Hepatocyte (in vitro differentiated cells): ENCODE measurements at regions not wholly inside any gene's neighbourhood (a gene's known extent, or its start where the extent isn't known, plus 50 kb on each side); places are given as distances from the start of the nearest gene placed in this dataset.

Source experiments
- DNase-seq: peaks from one replicate; pipeline ENCODE4 v3.0.0-alpha.2; 2016; ENCODE audit warnings: low spot score
- H2AFZ ChIP-seq: fragments of 200-600 bp; sonication (generic); 2 replicates; pipeline ENCODE4 v1.6.0; 2016; ENCODE audit warnings: antibody characterized with exemption, mild to moderate bottlenecking
- H3K27ac ChIP-seq: fragments of 200-600 bp; sonication (generic); 2 replicates; pipeline ENCODE4 v1.5.1; 2016; ENCODE audit warnings: mild to moderate bottlenecking
- H3K27me3 ChIP-seq: fragments of 200-600 bp; sonication (generic); 2 replicates; pipeline ENCODE4 v1.6.1; 2016
- H3K36me3 ChIP-seq: fragments of 200-600 bp; sonication (generic); replicated peaks from 2 replicates; pipeline ENCODE4 v1.5.1; 2016; ENCODE audit warnings: low read depth; ENCODE audit not compliant: insufficient read depth
- H3K4me1 ChIP-seq: fragments of 200-600 bp; sonication (generic); 2 replicates; pipeline ENCODE4 v1.5.1; 2016; ENCODE audit warnings: mild to moderate bottlenecking, moderate library complexity; ENCODE audit not compliant: insufficient read depth
- H3K4me2 ChIP-seq: fragments of 200-600 bp; sonication (generic); 2 replicates; pipeline ENCODE4 v1.6.0; 2016
- H3K4me3 ChIP-seq: fragments of 200-600 bp; sonication (generic); 2 replicates; pipeline ENCODE4 v1.5.1; 2016; ENCODE audit warnings: mild to moderate bottlenecking
- H3K79me2 ChIP-seq: fragments of 200-600 bp; sonication (generic); 2 replicates; pipeline ENCODE4 v1.6.0; 2017; ENCODE audit warnings: mild to moderate bottlenecking
- H3K9me2 ChIP-seq: fragments of 200-600 bp; sonication (generic); replicated peaks from 2 replicates; pipeline ENCODE4 v1.6.0; 2017; ENCODE audit warnings: mild to moderate bottlenecking; ENCODE audit not compliant: insufficient read depth
- H3K9me3 ChIP-seq: fragments of 200-600 bp; sonication (generic); 2 replicates; pipeline ENCODE4 v1.5.1; 2016; ENCODE audit warnings: low read depth, mild to moderate bottlenecking
- H4K20me1 ChIP-seq: fragments of 200-600 bp; sonication (generic); 2 replicates; pipeline ENCODE4 v1.6.0; 2016; ENCODE audit warnings: mild to moderate bottlenecking; ENCODE audit not compliant: insufficient read depth, poor library complexity, severe bottlenecking
- EZH2 ChIP-seq: fragments of 200-600 bp; sonication (generic); IDR thresholded peaks from 2 replicates; pipeline ENCODE4 v1.6.1; 2016; ENCODE audit warnings: antibody characterized with exemption, mild to moderate bottlenecking, borderline replicate concordance
- EZH2phosphoT487 ChIP-seq: fragments of 200-600 bp; sonication (generic); IDR thresholded peaks from one replicate; pipeline ENCODE4 v1.6.1; 2018; ENCODE audit warnings: antibody characterized with exemption, mild to moderate bottlenecking, low read depth, moderate library complexity; ENCODE audit not compliant: unreplicated experiment, severe bottlenecking
- WGBS: methylation state at CpG from one replicate; pipeline ENCODE4 v1.1.6; 2016; ENCODE audit warnings: low lambda C conversion rate; ENCODE audit errors: missing lambda C conversion rate; 5-methylcytosine and 5-hydroxymethylcytosine counted together
- TF ChIP-seq, protein P1 (sequence below): fragments of 200-600 bp; sonication (generic); IDR thresholded peaks from 2 replicates; pipeline ENCODE4 v1.5.1; 2016; ENCODE audit warnings: antibody characterized with exemption, mild to moderate bottlenecking; ENCODE audit not compliant: poor library complexity

DNA sequence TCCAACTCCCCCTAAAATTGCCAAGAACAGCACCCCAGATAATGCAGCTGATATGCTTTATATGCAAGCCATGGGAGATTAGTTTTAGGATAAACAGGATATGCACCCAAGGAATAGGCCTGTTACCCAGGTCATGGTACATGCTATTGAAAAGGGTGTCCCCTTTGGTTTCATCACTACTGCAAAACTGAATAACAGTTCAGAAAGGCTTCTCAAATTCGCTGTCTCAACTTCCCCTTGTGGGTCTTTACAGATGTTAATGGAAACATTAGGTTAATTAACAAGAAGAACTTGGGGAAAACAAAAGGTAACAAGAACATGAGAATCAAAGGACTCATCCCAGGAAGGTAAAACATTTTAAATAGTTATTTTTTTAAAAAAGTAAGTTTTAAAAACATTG lies 318.7 kb downstream of the PRR32 start:
- 16% methylated on average over 1 of the region's 1 CpG for WGBS
- H3K9me3 ChIP-seq = no peaks in the 10 kb centered on the region
- no peak for TF ChIP-seq EZH2phosphoT487
- TF ChIP-seq, protein P1, sequence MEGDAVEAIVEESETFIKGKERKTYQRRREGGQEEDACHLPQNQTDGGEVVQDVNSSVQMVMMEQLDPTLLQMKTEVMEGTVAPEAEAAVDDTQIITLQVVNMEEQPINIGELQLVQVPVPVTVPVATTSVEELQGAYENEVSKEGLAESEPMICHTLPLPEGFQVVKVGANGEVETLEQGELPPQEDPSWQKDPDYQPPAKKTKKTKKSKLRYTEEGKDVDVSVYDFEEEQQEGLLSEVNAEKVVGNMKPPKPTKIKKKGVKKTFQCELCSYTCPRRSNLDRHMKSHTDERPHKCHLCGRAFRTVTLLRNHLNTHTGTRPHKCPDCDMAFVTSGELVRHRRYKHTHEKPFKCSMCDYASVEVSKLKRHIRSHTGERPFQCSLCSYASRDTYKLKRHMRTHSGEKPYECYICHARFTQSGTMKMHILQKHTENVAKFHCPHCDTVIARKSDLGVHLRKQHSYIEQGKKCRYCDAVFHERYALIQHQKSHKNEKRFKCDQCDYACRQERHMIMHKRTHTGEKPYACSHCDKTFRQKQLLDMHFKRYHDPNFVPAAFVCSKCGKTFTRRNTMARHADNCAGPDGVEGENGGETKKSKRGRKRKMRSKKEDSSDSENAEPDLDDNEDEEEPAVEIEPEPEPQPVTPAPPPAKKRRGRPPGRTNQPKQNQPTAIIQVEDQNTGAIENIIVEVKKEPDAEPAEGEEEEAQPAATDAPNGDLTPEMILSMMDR = no peak
- TF ChIP-seq EZH2 = no peak

DNA sequence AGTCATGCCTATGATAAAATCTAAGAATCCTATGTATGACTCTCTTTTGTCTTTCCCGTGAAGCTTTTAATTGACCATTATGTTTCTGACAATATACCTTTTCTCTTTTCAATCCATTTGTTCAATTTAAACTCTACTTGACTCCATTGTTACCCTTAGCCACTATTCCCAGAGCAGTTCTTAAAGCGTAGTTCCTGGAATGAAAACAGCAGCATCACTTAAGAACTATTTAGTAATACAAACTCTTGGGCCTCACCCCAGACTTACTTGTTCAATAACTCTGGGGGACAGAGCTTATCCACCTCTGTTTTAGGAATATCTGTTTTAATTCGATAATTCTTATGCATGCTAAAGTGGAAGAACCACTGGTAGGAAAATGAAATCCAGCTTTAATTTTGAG lies 358.4 kb downstream of the PRR32 start:
- TF ChIP-seq EZH2 (no peak), EZH2phosphoT487 (no peak)
- TF ChIP-seq, protein P1 = no peak
- H3K79me2 ChIP-seq = no peaks in the 10 kb centered on the region
- H3K4me2 ChIP-seq = no peak overlapping the region
- no peaks in the 10 kb centered on the region for H3K9me3 ChIP-seq
- no peaks in the 10 kb centered on the region for H3K36me3 ChIP-seq
- H3K4me3 ChIP-seq = no peak overlapping the region
- no peak overlapping the region for H3K27ac ChIP-seq
- 79% methylated on average over 3 of the region's 3 CpGs for WGBS
- no peaks in the 10 kb centered on the region for H4K20me1 ChIP-seq
- H3K9me2 ChIP-seq = no peaks in the 10 kb centered on the region
- DNase-seq = no peak
- no peak overlapping the region for H2AFZ ChIP-seq
- no peaks in the 10 kb centered on the region for H3K27me3 ChIP-seq
- H3K4me1 ChIP-seq = no peaks in the 10 kb centered on the region

More for the DNA sequence above, 318.7 kb downstream of the PRR32 start:
- no peaks in the 10 kb centered on the region for H3K36me3 ChIP-seq
- no peaks in the 10 kb centered on the region for H3K4me1 ChIP-seq
- no peaks in the 10 kb centered on the region for H3K9me2 ChIP-seq
- no peak overlapping the region for H3K27ac ChIP-seq
- no peak overlapping the region for H3K4me2 ChIP-seq
- H3K4me3 ChIP-seq = no peak overlapping the region
- no peak overlapping the region for H2AFZ ChIP-seq
- no peaks in the 10 kb centered on the region for H3K79me2 ChIP-seq
- H4K20me1 ChIP-seq = no peaks in the 10 kb centered on the region
- no peak for DNase-seq
- H3K27me3 ChIP-seq = no peaks in the 10 kb centered on the region

DNA sequence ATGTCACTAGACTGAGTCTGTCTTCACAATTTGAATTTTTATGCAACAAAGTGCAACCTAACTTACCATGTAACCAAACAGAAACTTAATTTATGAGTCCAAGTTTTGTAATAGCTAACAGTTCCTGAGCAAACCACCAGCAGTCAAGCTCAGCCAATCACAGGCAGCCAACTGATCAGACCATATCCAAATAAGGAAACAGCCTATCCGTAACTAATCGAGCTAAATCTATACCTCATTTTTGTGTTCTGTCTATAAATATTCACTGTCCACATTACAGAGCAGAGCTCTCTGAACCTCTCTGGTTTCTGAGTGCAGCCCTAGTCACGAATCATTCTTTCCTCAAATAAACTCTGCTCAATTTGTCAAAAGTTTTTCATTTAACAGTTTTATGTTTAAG lies 367.6 kb downstream of the PRR32 start:
- Histone ChIP-seq H3K9me2 (no peaks in the 10 kb centered on the region), H3K36me3 (no peaks in the 10 kb centered on the region), H3K4me3 (no peak overlapping the region), H3K9me3 (no peaks in the 10 kb centered on the region), H4K20me1 (no peaks in the 10 kb centered on the region), H2AFZ (no peak overlapping the region), H3K27me3 (no peaks in the 10 kb centered on the region), H3K27ac (no peak overlapping the region), H3K79me2 (no peaks in the 10 kb centered on the region), H3K4me1 (no peaks in the 10 kb centered on the region), H3K4me2 (no peak overlapping the region)
- WGBS = 79% methylated on average over 3 of the region's 3 CpGs
- TF ChIP-seq EZH2 (no peak), EZH2phosphoT487 (no peak)
- TF ChIP-seq, protein P1 = no peak
- no peak for DNase-seq

DNA sequence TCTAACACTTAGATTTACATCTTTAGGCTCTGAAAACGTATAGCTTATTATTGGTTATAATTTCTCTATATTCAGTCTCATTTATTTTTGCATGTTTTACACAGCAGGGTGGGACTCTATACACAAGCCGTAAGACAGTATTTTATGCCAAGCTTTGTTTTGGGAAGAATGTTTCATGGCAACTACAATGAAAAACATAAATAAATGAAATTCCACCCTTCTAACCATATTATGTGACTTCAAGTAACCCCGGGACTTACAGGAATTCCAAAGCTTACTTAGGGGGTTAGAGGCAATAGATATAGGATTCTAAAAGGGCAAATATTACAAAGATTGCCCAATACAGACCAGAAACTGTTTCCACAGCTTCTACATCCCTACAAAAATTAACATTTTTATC lies 370.9 kb downstream of the PRR32 start:
- H3K4me2 ChIP-seq = no peak overlapping the region
- no peaks in the 10 kb centered on the region for H3K4me1 ChIP-seq
- no peak overlapping the region for H2AFZ ChIP-seq
- 63% methylated on average over 3 of the region's 3 CpGs for WGBS
- no peaks in the 10 kb centered on the region for H3K36me3 ChIP-seq
- H4K20me1 ChIP-seq = no peaks in the 10 kb centered on the region
- no peaks in the 10 kb centered on the region for H3K79me2 ChIP-seq
- H3K27ac ChIP-seq = no peak overlapping the region
- H3K4me3 ChIP-seq = no peak overlapping the region
- TF ChIP-seq EZH2 (no peak), EZH2phosphoT487 (no peak)
- TF ChIP-seq, protein P1 = no peak
- no peaks in the 10 kb centered on the region for H3K27me3 ChIP-seq
- H3K9me3 ChIP-seq = no peaks in the 10 kb centered on the region
- no peaks in the 10 kb centered on the region for H3K9me2 ChIP-seq
- DNase-seq = no peak
